ENCODE measurements at regions not wholly inside any gene's neighbourhood (a gene's known extent, or its start where the extent isn't known, plus 50 kb on each side); places are given as distances from the start of the nearest gene placed in this dataset.

DNA sequence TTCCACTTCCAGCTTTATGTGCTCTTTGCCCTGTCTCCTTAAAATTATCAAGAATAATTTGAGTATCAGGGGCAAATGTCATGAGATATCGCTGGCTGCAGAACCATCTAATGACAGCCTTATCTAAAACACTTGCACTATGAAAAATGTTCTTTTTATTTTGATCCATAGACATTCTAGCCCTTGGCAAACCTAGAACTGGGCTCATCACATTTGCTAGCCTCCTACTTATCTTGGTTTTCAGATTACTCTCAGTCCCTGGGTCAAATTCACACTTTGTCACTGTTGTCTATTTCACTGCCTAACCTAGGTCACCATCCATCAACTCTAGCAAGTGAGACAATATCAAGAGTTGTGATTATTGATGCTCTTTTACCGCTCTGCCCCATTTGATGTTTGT is 59.9 kb upstream of the IPO9 start:
- H3K27me3 ChIP-seq (ENCODE audit: insufficient read depth, poor library complexity, severe bottlenecking) = peaks cover 8% of the 10 kb centered on the region
- DNase-seq (ENCODE audit: low read depth in 1 of 2, low spot score in 1 of 2) = no peak
- TF ChIP-seq GABPA (IDR thresholded peaks at IDR 0.05; ENCODE audit: low read depth) = no peak
- TF ChIP-seq, protein P1, sequence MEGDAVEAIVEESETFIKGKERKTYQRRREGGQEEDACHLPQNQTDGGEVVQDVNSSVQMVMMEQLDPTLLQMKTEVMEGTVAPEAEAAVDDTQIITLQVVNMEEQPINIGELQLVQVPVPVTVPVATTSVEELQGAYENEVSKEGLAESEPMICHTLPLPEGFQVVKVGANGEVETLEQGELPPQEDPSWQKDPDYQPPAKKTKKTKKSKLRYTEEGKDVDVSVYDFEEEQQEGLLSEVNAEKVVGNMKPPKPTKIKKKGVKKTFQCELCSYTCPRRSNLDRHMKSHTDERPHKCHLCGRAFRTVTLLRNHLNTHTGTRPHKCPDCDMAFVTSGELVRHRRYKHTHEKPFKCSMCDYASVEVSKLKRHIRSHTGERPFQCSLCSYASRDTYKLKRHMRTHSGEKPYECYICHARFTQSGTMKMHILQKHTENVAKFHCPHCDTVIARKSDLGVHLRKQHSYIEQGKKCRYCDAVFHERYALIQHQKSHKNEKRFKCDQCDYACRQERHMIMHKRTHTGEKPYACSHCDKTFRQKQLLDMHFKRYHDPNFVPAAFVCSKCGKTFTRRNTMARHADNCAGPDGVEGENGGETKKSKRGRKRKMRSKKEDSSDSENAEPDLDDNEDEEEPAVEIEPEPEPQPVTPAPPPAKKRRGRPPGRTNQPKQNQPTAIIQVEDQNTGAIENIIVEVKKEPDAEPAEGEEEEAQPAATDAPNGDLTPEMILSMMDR (IDR thresholded peaks at IDR 0.05; ENCODE audit: insufficient read depth, low read length) = no peak
- H3K27ac ChIP-seq (replicated peaks) = no peak overlapping the region
- no peak overlapping the region for H3K4me3 ChIP-seq (replicated peaks; ENCODE audit: insufficient read depth, low read length)

DNA sequence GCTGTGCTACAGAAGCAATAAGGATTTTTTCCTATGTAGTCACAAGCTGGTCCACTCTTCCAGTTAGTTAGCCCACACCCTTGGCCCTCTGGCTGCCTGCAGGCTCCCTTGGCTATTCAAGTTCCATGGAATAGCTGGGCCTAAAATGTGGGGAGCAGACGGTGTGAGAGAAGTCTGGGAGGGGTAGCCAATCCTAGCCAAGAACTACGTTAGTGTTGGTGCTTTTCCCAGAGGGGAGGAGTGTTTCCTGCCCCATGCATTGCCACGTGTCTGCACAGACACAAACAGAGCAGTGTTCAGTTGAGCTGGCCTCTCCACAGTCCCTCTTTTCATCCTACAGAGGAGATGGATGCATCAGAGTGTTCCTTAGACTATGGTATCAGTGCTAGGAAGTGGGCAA is 59.0 kb upstream of the IPO9 start:
- TF ChIP-seq, protein P2, sequence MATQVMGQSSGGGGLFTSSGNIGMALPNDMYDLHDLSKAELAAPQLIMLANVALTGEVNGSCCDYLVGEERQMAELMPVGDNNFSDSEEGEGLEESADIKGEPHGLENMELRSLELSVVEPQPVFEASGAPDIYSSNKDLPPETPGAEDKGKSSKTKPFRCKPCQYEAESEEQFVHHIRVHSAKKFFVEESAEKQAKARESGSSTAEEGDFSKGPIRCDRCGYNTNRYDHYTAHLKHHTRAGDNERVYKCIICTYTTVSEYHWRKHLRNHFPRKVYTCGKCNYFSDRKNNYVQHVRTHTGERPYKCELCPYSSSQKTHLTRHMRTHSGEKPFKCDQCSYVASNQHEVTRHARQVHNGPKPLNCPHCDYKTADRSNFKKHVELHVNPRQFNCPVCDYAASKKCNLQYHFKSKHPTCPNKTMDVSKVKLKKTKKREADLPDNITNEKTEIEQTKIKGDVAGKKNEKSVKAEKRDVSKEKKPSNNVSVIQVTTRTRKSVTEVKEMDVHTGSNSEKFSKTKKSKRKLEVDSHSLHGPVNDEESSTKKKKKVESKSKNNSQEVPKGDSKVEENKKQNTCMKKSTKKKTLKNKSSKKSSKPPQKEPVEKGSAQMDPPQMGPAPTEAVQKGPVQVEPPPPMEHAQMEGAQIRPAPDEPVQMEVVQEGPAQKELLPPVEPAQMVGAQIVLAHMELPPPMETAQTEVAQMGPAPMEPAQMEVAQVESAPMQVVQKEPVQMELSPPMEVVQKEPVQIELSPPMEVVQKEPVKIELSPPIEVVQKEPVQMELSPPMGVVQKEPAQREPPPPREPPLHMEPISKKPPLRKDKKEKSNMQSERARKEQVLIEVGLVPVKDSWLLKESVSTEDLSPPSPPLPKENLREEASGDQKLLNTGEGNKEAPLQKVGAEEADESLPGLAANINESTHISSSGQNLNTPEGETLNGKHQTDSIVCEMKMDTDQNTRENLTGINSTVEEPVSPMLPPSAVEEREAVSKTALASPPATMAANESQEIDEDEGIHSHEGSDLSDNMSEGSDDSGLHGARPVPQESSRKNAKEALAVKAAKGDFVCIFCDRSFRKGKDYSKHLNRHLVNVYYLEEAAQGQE (IDR thresholded peaks at IDR 0.05; ENCODE audit: insufficient replicate concordance, low read depth) = no peak
- TF ChIP-seq GABPA (IDR thresholded peaks at IDR 0.05; ENCODE audit: low read depth) = no peak
- TF ChIP-seq SPI1 (IDR thresholded peaks at IDR 0.05; ENCODE audit: borderline replicate concordance, low read depth) = no peak
- H3K27me3 ChIP-seq (ENCODE audit: insufficient read depth, poor library complexity, severe bottlenecking) = peaks cover 7% of the 10 kb centered on the region
- H3K4me3 ChIP-seq (replicated peaks; ENCODE audit: insufficient read depth, low read length) = no peak overlapping the region
- H3K27ac ChIP-seq (replicated peaks) = no peak overlapping the region
- no peak for DNase-seq (ENCODE audit: low read depth in 1 of 2, low spot score in 1 of 2)

DNA sequence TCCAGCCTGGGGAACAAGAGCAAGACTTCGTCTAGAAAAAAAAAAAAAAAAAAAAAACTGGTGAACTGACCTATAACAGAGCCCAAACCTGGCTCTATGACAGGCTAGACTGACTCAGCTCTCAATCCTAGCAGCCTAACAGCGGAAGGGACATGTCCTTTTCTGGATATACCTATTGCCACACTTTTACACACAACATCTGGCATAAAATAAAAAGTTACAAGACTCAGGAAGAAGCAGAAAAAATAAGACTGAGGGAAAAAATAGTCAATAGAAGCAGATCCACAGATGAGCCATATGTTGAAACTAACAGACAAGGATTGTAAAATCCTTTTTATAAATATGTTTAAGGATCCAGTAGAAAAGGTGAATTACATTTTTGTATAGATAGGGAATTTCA is 57.5 kb upstream of the IPO9 start:
- no peak overlapping the region for H3K4me3 ChIP-seq (replicated peaks; ENCODE audit: insufficient read depth, low read length)
- H3K27me3 ChIP-seq (ENCODE audit: insufficient read depth, poor library complexity, severe bottlenecking) = peaks cover 6% of the 10 kb centered on the region
- no peak for DNase-seq (ENCODE audit: low read depth in 1 of 2, low spot score in 1 of 2)
- H3K27ac ChIP-seq (replicated peaks) = no peak overlapping the region
- TF ChIP-seq, protein P2 (IDR thresholded peaks at IDR 0.05; ENCODE audit: insufficient replicate concordance, low read depth) = no peak
- TF ChIP-seq SPI1 (IDR thresholded peaks at IDR 0.05; ENCODE audit: borderline replicate concordance, low read depth) (no peak), POLR2AphosphoS5 (IDR thresholded peaks at IDR 0.05; ENCODE audit: low read depth) (no peak), GABPA (IDR thresholded peaks at IDR 0.05; ENCODE audit: low read depth) (no peak)
- TF ChIP-seq, protein P1 (IDR thresholded peaks at IDR 0.05; ENCODE audit: insufficient read depth, low read length) = no peak

DNA sequence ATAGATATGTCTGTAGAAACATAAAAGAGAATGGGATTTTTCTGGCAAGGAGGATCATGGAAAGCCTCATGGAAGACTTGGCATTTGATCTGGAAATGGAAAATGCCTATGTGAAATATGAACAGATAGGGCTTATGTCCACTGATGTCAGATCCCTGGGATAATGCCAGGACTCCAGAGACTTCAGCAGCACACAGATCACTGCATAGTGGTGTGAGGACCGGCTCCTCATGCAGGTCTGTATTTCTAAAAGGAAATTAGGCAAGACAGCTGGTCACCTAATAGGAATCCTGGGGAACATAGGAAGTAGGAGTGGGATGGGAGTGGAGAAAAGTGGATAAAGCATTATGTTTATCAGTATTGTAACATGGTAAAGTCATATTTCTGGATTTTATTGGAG is 56.8 kb upstream of the IPO9 start:
- H3K27ac ChIP-seq (replicated peaks) = no peak overlapping the region
- H3K4me3 ChIP-seq (replicated peaks; ENCODE audit: insufficient read depth, low read length) = no peak overlapping the region
- no peak for DNase-seq (ENCODE audit: low read depth in 1 of 2, low spot score in 1 of 2)
- TF ChIP-seq GABPA (IDR thresholded peaks at IDR 0.05; ENCODE audit: low read depth) (no peak), SPI1 (IDR thresholded peaks at IDR 0.05; ENCODE audit: borderline replicate concordance, low read depth) (no peak), POLR2AphosphoS5 (IDR thresholded peaks at IDR 0.05; ENCODE audit: low read depth) (no peak)
- TF ChIP-seq, protein P2 (IDR thresholded peaks at IDR 0.05; ENCODE audit: insufficient replicate concordance, low read depth) = no peak
- TF ChIP-seq, protein P1 (IDR thresholded peaks at IDR 0.05; ENCODE audit: insufficient read depth, low read length) = no peak
- H3K27me3 ChIP-seq (ENCODE audit: insufficient read depth, poor library complexity, severe bottlenecking) = peaks cover 6% of the 10 kb centered on the region

Data from HL-60 (cell line).